ENCODE measurements at regions not wholly inside any gene's neighbourhood (a gene's known extent, or its start where the extent isn't known, plus 50 kb on each side); places are given as distances from the start of the nearest gene placed in this dataset.

- TF ChIP-seq CTCF (IDR thresholded peaks at IDR 0.05) (no peak), POLR2A (IDR thresholded peaks at IDR 0.05) (no peak), EP300 (IDR thresholded peaks at IDR 0.05) (no peak), POLR2AphosphoS5 (IDR thresholded peaks at IDR 0.05) (no peak)
- no peaks in the 10 kb centered on the region for H3K4me1 ChIP-seq
- H3K27me3 ChIP-seq = no peaks in the 10 kb centered on the region
- no peak for DNase-seq
- no peaks in the 10 kb centered on the region for H3K36me3 ChIP-seq
- WGBS, 2 donors = 60 to 78% methylated on average over 4 of the region's 4 CpGs
- intact Hi-C loops (cut with DNase I) = no loop called here
- no peak overlapping the region for H3K27ac ChIP-seq
- H3K9me3 ChIP-seq = no peaks in the 10 kb centered on the region
- H3K4me3 ChIP-seq = no peak overlapping the region
These were observed 84.1 kb upstream of the SLC8A1 start for GRCh38 chr2:40535972-40536371.

GRCh38 chr2:40540026-40540425, 88.1 kb upstream of the SLC8A1 start:
- H3K36me3 ChIP-seq = no peaks in the 10 kb centered on the region
- no peak for DNase-seq
- TF ChIP-seq CTCF (IDR thresholded peaks at IDR 0.05) (no peak), POLR2A (IDR thresholded peaks at IDR 0.05) (no peak), POLR2AphosphoS5 (IDR thresholded peaks at IDR 0.05) (no peak), EP300 (IDR thresholded peaks at IDR 0.05) (no peak)
- H3K9me3 ChIP-seq = no peaks in the 10 kb centered on the region
- intact Hi-C loops (cut with DNase I) = no loop called here
- H3K4me3 ChIP-seq = no peak overlapping the region
- WGBS, 2 donors = 33 to 77% methylated on average over 3 of the region's 3 CpGs
- no peaks in the 10 kb centered on the region for H3K27me3 ChIP-seq
- H3K27ac ChIP-seq = no peak overlapping the region
- H3K4me1 ChIP-seq = no peaks in the 10 kb centered on the region

- WGBS, 2 donors = 54 to 86% methylated on average over 2 of the region's 2 CpGs
- TF ChIP-seq CTCF (IDR thresholded peaks at IDR 0.05) = no peak
- no peak for TF ChIP-seq POLR2AphosphoS5 (IDR thresholded peaks at IDR 0.05)
- no peak for TF ChIP-seq POLR2A (IDR thresholded peaks at IDR 0.05)
- TF ChIP-seq EP300 (IDR thresholded peaks at IDR 0.05) = no peak
- no peaks in the 10 kb centered on the region for H3K27me3 ChIP-seq
- no peak for DNase-seq
- no peaks in the 10 kb centered on the region for H3K4me1 ChIP-seq
- no peaks in the 10 kb centered on the region for H3K36me3 ChIP-seq
- no peak overlapping the region for H3K27ac ChIP-seq
- H3K9me3 ChIP-seq = no peaks in the 10 kb centered on the region
- intact Hi-C loops (cut with DNase I) = no loop called here
- H3K4me3 ChIP-seq = no peak overlapping the region
These were observed 91.5 kb upstream of the SLC8A1 start for GRCh38 chr2:40543381-40543780.

GRCh38 chr2:40544072-40544471, 92.2 kb upstream of the SLC8A1 start:
- TF ChIP-seq POLR2A (IDR thresholded peaks at IDR 0.05) (no peak), POLR2AphosphoS5 (IDR thresholded peaks at IDR 0.05) (no peak), EP300 (IDR thresholded peaks at IDR 0.05) (no peak), CTCF (IDR thresholded peaks at IDR 0.05) (no peak)
- Histone ChIP-seq H3K36me3 (no peaks in the 10 kb centered on the region), H3K4me3 (no peak overlapping the region), H3K4me1 (no peaks in the 10 kb centered on the region), H3K27ac (no peak overlapping the region), H3K27me3 (no peaks in the 10 kb centered on the region), H3K9me3 (no peaks in the 10 kb centered on the region)
- intact Hi-C loops (cut with DNase I) = no loop called here
- no peak for DNase-seq
- 82 to 90% methylated on average over 3 of the region's 3 CpGs for WGBS, 2 donors

GRCh38 chr2:40545645-40546044, 93.8 kb upstream of the SLC8A1 start:
- Histone ChIP-seq H3K4me3 (no peak overlapping the region), H3K27ac (no peak overlapping the region), H3K36me3 (no peaks in the 10 kb centered on the region), H3K9me3 (no peaks in the 10 kb centered on the region), H3K4me1 (no peaks in the 10 kb centered on the region), H3K27me3 (no peaks in the 10 kb centered on the region)
- 53 to 81% methylated on average over 4 of the region's 4 CpGs for WGBS, 2 donors
- TF ChIP-seq EP300 (IDR thresholded peaks at IDR 0.05) (no peak), CTCF (IDR thresholded peaks at IDR 0.05) (no peak), POLR2A (IDR thresholded peaks at IDR 0.05) (no peak), POLR2AphosphoS5 (IDR thresholded peaks at IDR 0.05) (no peak)
- no peak for DNase-seq
- intact Hi-C loops (cut with DNase I) = no loop called here

Measured in sigmoid colon (tissue), 6 donors.